NB4 (cell line): ENCODE measurements at regions not wholly inside any gene's neighbourhood (a gene's known extent, or its start where the extent isn't known, plus 50 kb on each side); places are given as distances from the start of the nearest gene placed in this dataset.

Experiments
- CTCF ChIP-seq: IDR thresholded peaks from one replicate; pipeline ENCODE4 v1.5.1; 2012; ENCODE audit warnings: low read depth, low read length
- POLR2A ChIP-seq: IDR thresholded peaks from 2 replicates; pipeline ENCODE4 v1.6.1; 2011; ENCODE audit warnings: mild to moderate bottlenecking; ENCODE audit not compliant: insufficient read length; ENCODE audit errors: extremely low read depth

- TF ChIP-seq CTCF, result no peak
- no peak for TF ChIP-seq POLR2A
Observed at GRCh38 chr3:152083135-152083534, 185.6 kb upstream of the MBNL1 start.
